GM12891 (cell line): ENCODE measurements at regions not wholly inside any gene's neighbourhood (a gene's known extent, or its start where the extent isn't known, plus 50 kb on each side); places are given as distances from the start of the nearest gene placed in this dataset.

Source experiments
- DNase-seq: peaks from one replicate; pipeline ENCODE4 v3.0.0; 2011; ENCODE audit warnings: low spot score; ENCODE audit not compliant: insufficient read length
- FAIRE-seq: peaks from 2 replicates; lab custom pipeline; 2011; peaks lifted over from hg19 to GRCh38; lab: Jason Lieb, UNC
- PAX5 ChIP-seq: IDR thresholded peaks from 2 replicates; pipeline ENCODE4 v1.6.1; 2011; ENCODE audit warnings: low read length, moderate library complexity, mild to moderate bottlenecking; ENCODE audit not compliant: insufficient read depth, severe bottlenecking
- POLR2A ChIP-seq: IDR thresholded peaks from 2 replicates; pipeline ENCODE4 v1.6.1; 2011; ENCODE audit warnings: low read depth, low read length, control low read depth
- POLR2AphosphoS5 ChIP-seq: IDR thresholded peaks from 2 replicates; pipeline ENCODE4 v1.6.1; 2011; ENCODE audit warnings: low read depth, low read length, control low read depth
- POU2F2 ChIP-seq: IDR thresholded peaks from 2 replicates; pipeline ENCODE4 v1.6.1; 2011; ENCODE audit warnings: low read depth, mild to moderate bottlenecking, control low read depth, low read length, moderate library complexity
- SPI1 ChIP-seq: IDR thresholded peaks from 2 replicates; pipeline ENCODE4 v1.6.1; 2011; ENCODE audit warnings: low read depth, low read length, control low read depth
- TAF1 ChIP-seq: IDR thresholded peaks from 2 replicates; pipeline ENCODE4 v1.6.1; 2011; ENCODE audit warnings: low read depth, low read length, control low read depth

DNA sequence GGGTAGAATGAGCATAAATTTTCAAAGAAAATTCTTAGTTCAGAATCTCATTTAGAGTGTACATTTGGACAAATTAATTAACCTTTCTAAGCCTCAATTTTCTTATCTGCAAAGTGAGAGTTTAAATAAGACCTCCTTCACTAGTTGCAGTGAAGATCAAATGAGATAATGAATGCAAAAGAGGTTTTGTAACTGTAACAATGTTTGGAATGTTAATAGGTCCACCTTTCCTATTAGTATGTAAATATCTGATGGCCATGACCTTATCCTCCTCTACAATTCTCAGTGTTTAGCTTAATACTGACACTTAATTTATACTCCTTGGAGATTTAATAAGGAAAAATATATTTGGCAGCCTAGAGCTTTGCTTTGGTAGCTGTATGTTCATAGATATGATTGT is 138.8 kb downstream of the GABRG1 start:
- DNase-seq (no peak), FAIRE-seq (no peak)
- TF ChIP-seq PAX5 (no peak), POLR2A (no peak), POU2F2 (no peak), POLR2AphosphoS5 (no peak), SPI1 (no peak), TAF1 (no peak)

- no peak for DNase-seq
- no peak for TF ChIP-seq PAX5
- no peak for TF ChIP-seq TAF1
- no peak for TF ChIP-seq SPI1
- TF ChIP-seq POU2F2, result no peak
- no peak for TF ChIP-seq POLR2AphosphoS5
- no peak for TF ChIP-seq POLR2A
- no peak for FAIRE-seq
Observed at GRCh38 chr4:45971108-45971507, 152.7 kb downstream of the GABRG1 start.

DNA sequence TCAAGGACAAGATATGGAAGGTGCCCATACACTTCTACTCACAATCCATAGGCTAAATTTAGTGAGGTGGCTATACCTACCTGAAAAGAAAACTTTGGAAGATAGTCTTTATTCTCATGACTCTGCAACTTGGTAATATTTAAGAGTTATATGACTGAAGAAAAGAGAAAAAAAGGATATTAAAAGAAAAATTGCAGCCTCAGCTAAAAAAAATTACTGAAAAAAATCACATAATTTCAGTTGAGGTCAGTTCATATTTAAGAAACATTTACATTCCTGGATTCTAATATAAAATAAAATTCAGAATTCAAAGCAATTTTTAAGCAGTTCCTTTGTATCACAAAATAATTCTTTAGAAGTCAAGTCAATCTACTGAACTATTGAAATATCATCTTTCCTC is 166.5 kb downstream of the GABRG1 start:
- FAIRE-seq (no peak), DNase-seq (no peak)
- TF ChIP-seq POLR2AphosphoS5 (no peak), POLR2A (no peak), POU2F2 (no peak), TAF1 (no peak), PAX5 (no peak), SPI1 (no peak)

DNA sequence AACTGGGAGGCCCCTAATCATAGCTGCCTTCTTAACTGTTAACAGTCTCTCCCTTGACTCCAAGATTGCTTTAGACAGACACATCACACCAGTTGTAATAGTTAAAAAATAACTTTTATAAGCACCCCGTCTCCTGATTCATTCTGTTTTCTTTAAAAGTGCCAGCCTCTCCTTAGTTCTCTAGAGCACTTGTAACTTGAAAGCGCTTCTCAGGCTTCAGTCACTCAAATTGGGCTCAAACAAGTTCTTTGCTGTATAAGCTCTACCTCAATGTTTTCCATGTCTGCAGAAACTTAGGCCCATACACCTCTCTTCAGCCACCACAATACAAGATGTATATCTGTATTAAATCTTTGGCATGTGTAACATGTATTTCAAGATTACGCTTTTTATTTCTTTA is 169.6 kb downstream of the GABRG1 start:
- TF ChIP-seq TAF1 (no peak), SPI1 (no peak), POLR2AphosphoS5 (no peak), POLR2A (no peak), PAX5 (no peak), POU2F2 (no peak)
- DNase-seq (no peak), FAIRE-seq (no peak)

DNA sequence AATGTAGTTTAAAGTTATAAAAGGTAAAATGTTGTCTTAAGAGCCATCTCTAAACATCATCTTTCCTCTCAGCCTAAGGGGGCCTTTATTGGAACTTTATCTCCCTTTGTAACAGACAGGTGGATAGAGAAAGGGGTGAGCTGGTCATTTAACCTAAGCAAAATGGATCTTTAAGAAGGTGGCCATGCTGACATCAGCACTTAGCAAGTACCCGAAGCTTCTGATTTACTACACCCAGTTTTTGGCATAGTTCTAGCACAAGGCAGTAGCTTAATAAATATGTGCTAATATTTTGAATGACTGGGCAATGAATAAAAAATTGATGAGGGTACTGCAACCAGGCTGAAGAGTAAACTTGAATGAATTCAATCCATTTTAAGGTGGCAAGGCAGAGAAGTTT is 172.7 kb downstream of the GABRG1 start:
- TF ChIP-seq SPI1, result no peak
- TF ChIP-seq POLR2A, result no peak
- TF ChIP-seq POU2F2, result no peak
- FAIRE-seq, result no peak
- no peak for DNase-seq

DNA sequence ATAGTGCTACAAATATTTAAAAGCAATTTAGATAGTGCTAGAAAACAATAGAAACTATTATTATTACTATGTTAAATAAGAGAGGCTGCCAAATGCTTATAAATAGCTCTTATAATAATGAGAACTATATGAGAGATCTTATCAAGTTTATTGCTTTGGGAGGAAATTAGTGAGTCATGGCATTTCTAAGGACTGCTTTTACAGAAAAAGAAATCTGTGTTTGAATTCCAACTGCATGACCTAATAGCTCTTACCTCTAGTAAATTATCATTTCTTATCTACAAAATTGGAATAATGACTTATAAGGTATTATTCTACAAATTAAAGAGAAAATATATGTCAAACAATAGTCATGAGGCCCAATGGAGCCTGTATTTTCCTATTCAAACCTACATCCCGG is 177.2 kb downstream of the GABRG1 start:
- DNase-seq (no peak), FAIRE-seq (no peak)
- no peak for TF ChIP-seq POU2F2
- no peak for TF ChIP-seq PAX5
- TF ChIP-seq POLR2AphosphoS5, result no peak
- no peak for TF ChIP-seq SPI1
- TF ChIP-seq TAF1, result no peak
- TF ChIP-seq POLR2A, result no peak

- FAIRE-seq, result no peak
- no peak for TF ChIP-seq POLR2AphosphoS5
- no peak for TF ChIP-seq POLR2A
- TF ChIP-seq PAX5, result no peak
- no peak for TF ChIP-seq POU2F2
- TF ChIP-seq SPI1, result no peak
- TF ChIP-seq TAF1, result no peak
- no peak for DNase-seq
Observed at GRCh38 chr4:45944000-45944399, 179.9 kb downstream of the GABRG1 start.

- TF ChIP-seq POLR2AphosphoS5 (no peak), TAF1 (no peak), POLR2A (no peak), PAX5 (no peak), SPI1 (no peak), POU2F2 (no peak)
- no peak for DNase-seq
- FAIRE-seq, result no peak
Observed at GRCh38 chr4:45939056-45939455, 184.8 kb downstream of the GABRG1 start.

- DNase-seq (no peak), FAIRE-seq (no peak)
- TF ChIP-seq TAF1, result no peak
- no peak for TF ChIP-seq POLR2AphosphoS5
- TF ChIP-seq POLR2A, result no peak
- TF ChIP-seq SPI1, result no peak
- no peak for TF ChIP-seq POU2F2
Observed at GRCh38 chr4:45931154-45931553, 192.7 kb downstream of the GABRG1 start.

GRCh38 chr4:45927641-45928040 is 196.2 kb downstream of the GABRG1 start:
- DNase-seq (no peak), FAIRE-seq (no peak)
- TF ChIP-seq SPI1 (no peak), POLR2A (no peak), TAF1 (no peak), PAX5 (no peak)

DNA sequence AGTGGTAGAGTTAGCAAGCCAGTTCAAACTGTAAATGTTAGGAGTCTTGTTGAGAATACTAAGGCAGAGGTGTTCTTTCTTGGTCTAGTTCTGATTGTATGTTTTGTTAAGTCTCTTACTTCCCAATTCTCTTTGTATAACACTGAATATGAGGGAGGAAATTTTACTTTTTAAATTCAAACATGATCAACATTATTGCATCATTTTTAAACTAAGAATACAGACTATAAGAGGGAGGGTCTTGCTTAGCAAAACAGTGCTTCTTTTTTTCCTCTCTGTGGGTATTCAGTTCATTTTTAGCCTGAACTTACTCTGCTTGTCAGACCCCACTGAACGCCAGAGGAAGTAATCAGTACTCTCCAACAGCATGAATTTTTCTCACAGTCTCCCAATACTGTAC is 198.0 kb downstream of the GABRG1 start:
- FAIRE-seq (no peak), DNase-seq (no peak)
- TF ChIP-seq POLR2A (no peak), TAF1 (no peak), POU2F2 (no peak), PAX5 (no peak)
